CD4-positive, alpha-beta T cell (primary cell): ENCODE measurements at regions not wholly inside any gene's neighbourhood (a gene's known extent, or its start where the extent isn't known, plus 50 kb on each side); places are given as distances from the start of the nearest gene placed in this dataset.
"Not testable (repeated sequence)": the region's sequence is repeated elsewhere in the genome, so short reads cannot be mapped to it uniquely, and the experiment has no call there.

Experiments
- ATAC-seq: fragments of 200-7000 bp; cut with Tn5 transposase; one replicate; pipeline ENCODE4 v1.10.0; 2022; ENCODE audit warnings: mild to moderate bottlenecking; ENCODE audit not compliant: poor library complexity
- CTCF ChIA-PET: fragments of 350-600 bp; sonication (Branson Sonifier 250); formaldehyde crosslinking; loops from one replicate; lab custom pipeline; 2021; ENCODE audit warnings: antibody characterized with exemption, inconsistent platforms; lab: Charles Lee
- POLR2A ChIA-PET: fragments of 350-600 bp; sonication (Branson Sonifier 250); formaldehyde crosslinking; loops from one replicate; lab custom pipeline; 2021; ENCODE audit warnings: antibody characterized with exemption, inconsistent platforms; lab: Charles Lee
- DNase-seq, 14 experiments: peaks; one replicate each; pipeline ENCODE4 v3.0.0-alpha.2; 2013 to 2020; ENCODE audit warnings: mixed read lengths in 2 of 14
- H3K27ac ChIP-seq, 2 donors: one replicate each; pipeline versions ENCODE4 v1.5.1 to v1.7.0; 2013; ENCODE audit warnings: low read length in 2 of 2, low read depth in 1 of 2, mild to moderate bottlenecking in 1 of 2
- H3K27me3 ChIP-seq, 2 experiments: 1 replicate in 1 of 2; 2 replicates in 1 of 2; pipeline versions ENCODE4 v1.6.1 to v1.7.0; 2013; ENCODE audit warnings: low read length in 2 of 2, control low read depth in 1 of 2, mild to moderate bottlenecking in 1 of 2, moderate library complexity in 1 of 2; ENCODE audit not compliant: insufficient read depth in 2 of 2, control insufficient read depth in 1 of 2
- H3K36me3 ChIP-seq: one replicate; pipeline ENCODE4 v1.6.1; 2013; ENCODE audit warnings: low read length, control low read depth; ENCODE audit not compliant: insufficient read depth
- H3K4me1 ChIP-seq: one replicate; pipeline ENCODE4 v1.6.1; 2013; ENCODE audit warnings: low read length, control low read depth; ENCODE audit not compliant: insufficient read depth
- H3K4me3 ChIP-seq: one replicate; pipeline ENCODE4 v1.5.1; 2013; ENCODE audit warnings: mild to moderate bottlenecking, low read length, moderate library complexity
- H3K9me3 ChIP-seq, 2 experiments: 1 replicate in 1 of 2; 2 replicates in 1 of 2; pipeline versions ENCODE4 v1.6.1 to v1.7.0; 2013; ENCODE audit warnings: low read length in 2 of 2, mild to moderate bottlenecking in 2 of 2, control low read depth in 1 of 2, moderate library complexity in 1 of 2; ENCODE audit not compliant: control insufficient read depth in 1 of 2, insufficient read depth in 1 of 2
- H3K27ac Mint-ChIP-seq: one replicate; pipeline ENCODE4 v1.8.0; 2020; ENCODE audit warnings: mixed read lengths
- H3K27me3 Mint-ChIP-seq: one replicate; pipeline ENCODE4 v1.8.0; 2021; ENCODE audit warnings: mixed read lengths
- H3K36me3 Mint-ChIP-seq: one replicate; pipeline ENCODE4 v1.8.0; 2021; ENCODE audit warnings: low read depth, mixed read lengths
- H3K4me1 Mint-ChIP-seq: one replicate; pipeline ENCODE4 v1.8.0; 2021; ENCODE audit warnings: low read depth, mixed read lengths
- H3K4me3 Mint-ChIP-seq: one replicate; pipeline ENCODE4 v1.8.0; 2020; ENCODE audit warnings: mild to moderate bottlenecking, mixed read lengths
- H3K9me3 Mint-ChIP-seq: one replicate; pipeline ENCODE4 v1.8.0; 2020; ENCODE audit warnings: mixed read lengths
- intact Hi-C, 2 experiments: fragments of 100-400 bp; cut with DNase I in 1 of 2; cut with micrococcal nuclease in 1 of 2; formaldehyde crosslinking; loops; one replicate each; pipeline versions ENCODE4 v1.15.1 to v1.9.0; 2023 to 2025; cut with DNase I, micrococcal nuclease
- TF ChIP-seq, protein P1 (sequence below): fragments of 200-600 bp; IDR thresholded peaks from one replicate; pipeline ENCODE4 v1.8.0; 2022; ENCODE audit warnings: antibody characterized with exemption, mild to moderate bottlenecking

DNA sequence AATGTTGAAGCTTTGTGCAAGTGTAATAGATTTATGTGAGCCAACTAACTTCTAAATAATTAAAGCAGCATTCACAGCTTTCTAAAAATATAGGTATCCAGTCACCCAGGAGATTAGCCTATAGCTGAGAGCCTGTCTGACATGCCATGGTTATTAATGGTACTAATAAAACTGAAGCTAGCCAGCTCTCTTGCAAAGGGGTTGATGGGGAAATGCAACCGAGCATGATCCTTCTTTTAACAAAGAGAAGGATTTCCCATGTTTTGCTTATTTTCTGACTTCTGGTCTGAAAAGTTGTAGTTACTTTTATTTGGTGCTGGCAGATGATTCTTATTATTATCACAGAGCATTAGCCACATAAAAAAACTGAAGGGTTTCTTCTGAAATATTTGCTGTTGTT is 488.7 kb upstream of the CYLC2 start:
- H3K4me3 Mint-ChIP-seq: no peak overlapping the region
- no peaks in the 10 kb centered on the region for H3K27me3 Mint-ChIP-seq
- no peaks in the 10 kb centered on the region for H3K9me3 Mint-ChIP-seq
- ChIA-PET POLR2A (no interaction called here), CTCF (no interaction called here)
- Histone ChIP-seq H3K4me1 (no peaks in the 10 kb centered on the region), H3K4me3 (no peak overlapping the region), H3K36me3 (no peaks in the 10 kb centered on the region), H3K9me3 (peaks cover 0 to 9% of the 10 kb centered on the region in 2 experiments), H3K27me3 (no peaks in the 10 kb centered on the region), H3K27ac (no peak overlapping the region)
- H3K4me1 Mint-ChIP-seq: no peaks in the 10 kb centered on the region
- no peak overlapping the region for H3K27ac Mint-ChIP-seq
- no peak for ATAC-seq
- no peak for DNase-seq
- TF ChIP-seq, protein P1, sequence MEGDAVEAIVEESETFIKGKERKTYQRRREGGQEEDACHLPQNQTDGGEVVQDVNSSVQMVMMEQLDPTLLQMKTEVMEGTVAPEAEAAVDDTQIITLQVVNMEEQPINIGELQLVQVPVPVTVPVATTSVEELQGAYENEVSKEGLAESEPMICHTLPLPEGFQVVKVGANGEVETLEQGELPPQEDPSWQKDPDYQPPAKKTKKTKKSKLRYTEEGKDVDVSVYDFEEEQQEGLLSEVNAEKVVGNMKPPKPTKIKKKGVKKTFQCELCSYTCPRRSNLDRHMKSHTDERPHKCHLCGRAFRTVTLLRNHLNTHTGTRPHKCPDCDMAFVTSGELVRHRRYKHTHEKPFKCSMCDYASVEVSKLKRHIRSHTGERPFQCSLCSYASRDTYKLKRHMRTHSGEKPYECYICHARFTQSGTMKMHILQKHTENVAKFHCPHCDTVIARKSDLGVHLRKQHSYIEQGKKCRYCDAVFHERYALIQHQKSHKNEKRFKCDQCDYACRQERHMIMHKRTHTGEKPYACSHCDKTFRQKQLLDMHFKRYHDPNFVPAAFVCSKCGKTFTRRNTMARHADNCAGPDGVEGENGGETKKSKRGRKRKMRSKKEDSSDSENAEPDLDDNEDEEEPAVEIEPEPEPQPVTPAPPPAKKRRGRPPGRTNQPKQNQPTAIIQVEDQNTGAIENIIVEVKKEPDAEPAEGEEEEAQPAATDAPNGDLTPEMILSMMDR: no peak
- H3K36me3 Mint-ChIP-seq: no peaks in the 10 kb centered on the region
- intact Hi-C loops: no loop called here

- no peaks in the 10 kb centered on the region for H3K36me3 ChIP-seq
- no peaks in the 10 kb centered on the region for H3K27me3 ChIP-seq
- no peaks in the 10 kb centered on the region for H3K36me3 Mint-ChIP-seq
- POLR2A ChIA-PET: no interaction called here
- no peak overlapping the region for H3K4me3 Mint-ChIP-seq
- H3K9me3 Mint-ChIP-seq: peaks cover 1% of the 10 kb centered on the region
- CTCF ChIA-PET: no interaction called here
- TF ChIP-seq, protein P1: no peak
- H3K27ac ChIP-seq: no peak overlapping the region
- H3K27ac Mint-ChIP-seq: no peak overlapping the region
- intact Hi-C loops: no loop called here
- no peak for DNase-seq
- no peak overlapping the region for H3K4me3 ChIP-seq
- ATAC-seq: no peak
- H3K9me3 ChIP-seq: peaks cover 6 to 13% of the 10 kb centered on the region in 2 experiments
- no peaks in the 10 kb centered on the region for H3K4me1 ChIP-seq
- H3K27me3 Mint-ChIP-seq: no peaks in the 10 kb centered on the region
- no peaks in the 10 kb centered on the region for H3K4me1 Mint-ChIP-seq
Measured at GRCh38 chr9:102499468-102499867, 495.7 kb upstream of the CYLC2 start.

DNA sequence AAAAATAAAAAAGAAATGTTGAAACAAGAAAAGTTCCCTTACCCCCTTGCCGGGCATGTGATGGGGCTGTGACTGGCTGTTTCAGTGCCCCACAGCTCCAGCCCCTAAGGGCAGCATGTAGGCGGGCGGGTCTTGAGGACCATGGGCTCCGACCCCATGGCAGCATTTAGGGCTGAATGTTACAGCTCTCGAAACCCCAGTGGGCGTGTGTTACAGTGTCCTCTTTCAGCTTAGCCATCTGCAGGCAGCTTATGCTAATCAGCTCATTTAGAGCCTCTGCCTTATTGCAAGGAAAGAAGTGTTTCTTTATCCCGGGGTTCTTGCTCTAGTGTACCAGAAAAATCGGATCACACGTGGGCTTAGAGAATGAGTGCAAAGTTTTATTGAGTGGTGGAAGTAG is 497.4 kb upstream of the CYLC2 start:
- Mint-ChIP-seq H3K36me3 (no peaks in the 10 kb centered on the region), H3K4me3 (no peak overlapping the region), H3K4me1 (no peaks in the 10 kb centered on the region), H3K27me3 (no peaks in the 10 kb centered on the region), H3K9me3 (peaks cover 5% of the 10 kb centered on the region), H3K27ac (no peak overlapping the region)
- H3K27ac ChIP-seq: no peak overlapping the region
- no peaks in the 10 kb centered on the region for H3K4me1 ChIP-seq
- CTCF ChIA-PET: no interaction called here
- POLR2A ChIA-PET: no interaction called here
- no peaks in the 10 kb centered on the region for H3K36me3 ChIP-seq
- TF ChIP-seq, protein P1: no peak
- H3K4me3 ChIP-seq: no peak overlapping the region
- ATAC-seq (no peak), DNase-seq (no peak)
- H3K9me3 ChIP-seq: peaks cover 6 to 13% of the 10 kb centered on the region in 2 experiments
- intact Hi-C loops: no loop called here
- no peaks in the 10 kb centered on the region for H3K27me3 ChIP-seq

DNA sequence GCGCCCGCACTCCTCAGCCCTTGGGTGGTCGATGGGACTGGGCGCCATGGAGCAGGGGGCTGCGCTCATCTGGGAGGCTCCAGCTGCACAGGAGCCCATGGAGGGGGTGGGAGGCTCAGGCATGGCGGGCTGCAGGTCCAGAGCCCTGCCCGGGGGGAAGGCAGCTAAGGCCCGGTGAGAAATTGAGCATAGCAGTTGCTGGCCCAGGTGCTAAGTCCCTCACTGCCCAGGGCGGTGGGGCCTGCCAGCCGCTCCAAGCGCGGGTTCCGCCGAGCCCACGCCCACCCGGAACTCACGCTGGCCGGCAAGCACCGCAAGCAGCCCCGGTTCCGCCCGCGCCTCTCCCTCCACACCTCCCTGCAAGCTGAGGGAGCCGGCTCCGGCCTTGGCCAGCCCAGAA is 508.2 kb upstream of the CYLC2 start:
- H3K27ac ChIP-seq, intact Hi-C loops: not testable (repeated sequence)

More for the DNA sequence above, 508.2 kb upstream of the CYLC2 start:
- H3K4me1 ChIP-seq, H3K4me3 Mint-ChIP-seq, H3K27me3 Mint-ChIP-seq, H3K36me3 Mint-ChIP-seq, CTCF ChIA-PET, H3K9me3 Mint-ChIP-seq, H3K27ac Mint-ChIP-seq, POLR2A ChIA-PET, H3K4me1 Mint-ChIP-seq, ATAC-seq, H3K36me3 ChIP-seq, H3K27me3 ChIP-seq, H3K4me3 ChIP-seq: not testable (repeated sequence)
- H3K9me3 ChIP-seq: peaks cover 0 to 15% of the 10 kb centered on the region in 2 experiments
- peak in 1 of 14 experiments; percentile 6 for DNase-seq
